ENCODE measurements at regions not wholly inside any gene's neighbourhood (a gene's known extent, or its start where the extent isn't known, plus 50 kb on each side); places are given as distances from the start of the nearest gene placed in this dataset.

- TF ChIP-seq, protein P1, sequence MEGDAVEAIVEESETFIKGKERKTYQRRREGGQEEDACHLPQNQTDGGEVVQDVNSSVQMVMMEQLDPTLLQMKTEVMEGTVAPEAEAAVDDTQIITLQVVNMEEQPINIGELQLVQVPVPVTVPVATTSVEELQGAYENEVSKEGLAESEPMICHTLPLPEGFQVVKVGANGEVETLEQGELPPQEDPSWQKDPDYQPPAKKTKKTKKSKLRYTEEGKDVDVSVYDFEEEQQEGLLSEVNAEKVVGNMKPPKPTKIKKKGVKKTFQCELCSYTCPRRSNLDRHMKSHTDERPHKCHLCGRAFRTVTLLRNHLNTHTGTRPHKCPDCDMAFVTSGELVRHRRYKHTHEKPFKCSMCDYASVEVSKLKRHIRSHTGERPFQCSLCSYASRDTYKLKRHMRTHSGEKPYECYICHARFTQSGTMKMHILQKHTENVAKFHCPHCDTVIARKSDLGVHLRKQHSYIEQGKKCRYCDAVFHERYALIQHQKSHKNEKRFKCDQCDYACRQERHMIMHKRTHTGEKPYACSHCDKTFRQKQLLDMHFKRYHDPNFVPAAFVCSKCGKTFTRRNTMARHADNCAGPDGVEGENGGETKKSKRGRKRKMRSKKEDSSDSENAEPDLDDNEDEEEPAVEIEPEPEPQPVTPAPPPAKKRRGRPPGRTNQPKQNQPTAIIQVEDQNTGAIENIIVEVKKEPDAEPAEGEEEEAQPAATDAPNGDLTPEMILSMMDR (optimal IDR thresholded peaks at IDR 0.05 in 1 of 3, IDR thresholded peaks at IDR 0.05 in 1 of 3, conservative IDR thresholded peaks at IDR 0.05 in 1 of 3; ENCODE audit: extremely low read depth in 1 of 3, insufficient read depth in 2 of 3, low read length in 3 of 3) = no peak
- no peak for TF ChIP-seq EZH2 (IDR thresholded peaks at IDR 0.05; ENCODE audit: low read length)
Observed at GRCh38 chr13:68940049-68940448, 1167.6 kb upstream of the ATXN8OS start.

All from keratinocyte (primary cell).